GM19025 (cell line): ENCODE measurements at regions not wholly inside any gene's neighbourhood (a gene's known extent, or its start where the extent isn't known, plus 50 kb on each side); places are given as distances from the start of the nearest gene placed in this dataset.

ENCODE experiments used
- ATAC-seq: cut with Tn5 transposase; IDR thresholded peaks from one replicate; pipeline ENCODE4 v1.9.1; 2021; ENCODE audit warnings: mild to moderate bottlenecking, low read depth, moderate library complexity; ENCODE audit not compliant: unreplicated experiment

GRCh38 chr1:4033713-4034112 lies 133.6 kb upstream of the C1orf174 start:
- no peak for ATAC-seq

- no peak for ATAC-seq
Observed at GRCh38 chr1:4034318-4034887, 134.3 kb upstream of the C1orf174 start.

GRCh38 chr1:4044967-4045366 lies 144.9 kb upstream of the C1orf174 start:
- no peak for ATAC-seq

GRCh38 chr1:4045397-4046010 lies 145.4 kb upstream of the C1orf174 start:
- no peak for ATAC-seq

- no peak for ATAC-seq
Observed at GRCh38 chr1:4046836-4047461, 146.9 kb upstream of the C1orf174 start.

GRCh38 chr1:4047666-4048065 lies 147.6 kb upstream of the C1orf174 start:
- no peak for ATAC-seq

- ATAC-seq: no peak
Observed at GRCh38 chr1:4048076-4048475, 148.0 kb upstream of the C1orf174 start.

GRCh38 chr1:4048921-4049320 lies 148.8 kb upstream of the C1orf174 start:
- ATAC-seq: no peak

GRCh38 chr1:4050998-4051397 lies 150.9 kb upstream of the C1orf174 start:
- no peak for ATAC-seq

GRCh38 chr1:4052657-4053056 lies 152.6 kb upstream of the C1orf174 start:
- no peak for ATAC-seq

GRCh38 chr1:4053160-4053748 lies 153.2 kb upstream of the C1orf174 start:
- no peak for ATAC-seq

- no peak for ATAC-seq
Observed at GRCh38 chr1:4053774-4054173, 153.7 kb upstream of the C1orf174 start.

GRCh38 chr1:4055294-4055967 lies 155.4 kb upstream of the C1orf174 start:
- ATAC-seq: no peak

GRCh38 chr1:4056422-4056821 lies 156.3 kb upstream of the C1orf174 start:
- no peak for ATAC-seq

GRCh38 chr1:4056989-4057388 lies 156.9 kb upstream of the C1orf174 start:
- ATAC-seq: no peak

- ATAC-seq: no peak
Observed at GRCh38 chr1:4057603-4058002, 157.5 kb upstream of the C1orf174 start.

- ATAC-seq: no peak
Observed at GRCh38 chr1:4058122-4058521, 158.1 kb upstream of the C1orf174 start.

GRCh38 chr1:4058706-4059105 lies 158.6 kb upstream of the C1orf174 start:
- ATAC-seq: no peak

GRCh38 chr1:4059270-4059669 lies 159.2 kb upstream of the C1orf174 start:
- no peak for ATAC-seq

GRCh38 chr1:4060850-4061249 lies 160.8 kb upstream of the C1orf174 start:
- no peak for ATAC-seq

GRCh38 chr1:4061521-4062031 lies 161.5 kb upstream of the C1orf174 start:
- no peak for ATAC-seq
